ENCODE measurements at regions not wholly inside any gene's neighbourhood (a gene's known extent, or its start where the extent isn't known, plus 50 kb on each side); places are given as distances from the start of the nearest gene placed in this dataset.

DNA sequence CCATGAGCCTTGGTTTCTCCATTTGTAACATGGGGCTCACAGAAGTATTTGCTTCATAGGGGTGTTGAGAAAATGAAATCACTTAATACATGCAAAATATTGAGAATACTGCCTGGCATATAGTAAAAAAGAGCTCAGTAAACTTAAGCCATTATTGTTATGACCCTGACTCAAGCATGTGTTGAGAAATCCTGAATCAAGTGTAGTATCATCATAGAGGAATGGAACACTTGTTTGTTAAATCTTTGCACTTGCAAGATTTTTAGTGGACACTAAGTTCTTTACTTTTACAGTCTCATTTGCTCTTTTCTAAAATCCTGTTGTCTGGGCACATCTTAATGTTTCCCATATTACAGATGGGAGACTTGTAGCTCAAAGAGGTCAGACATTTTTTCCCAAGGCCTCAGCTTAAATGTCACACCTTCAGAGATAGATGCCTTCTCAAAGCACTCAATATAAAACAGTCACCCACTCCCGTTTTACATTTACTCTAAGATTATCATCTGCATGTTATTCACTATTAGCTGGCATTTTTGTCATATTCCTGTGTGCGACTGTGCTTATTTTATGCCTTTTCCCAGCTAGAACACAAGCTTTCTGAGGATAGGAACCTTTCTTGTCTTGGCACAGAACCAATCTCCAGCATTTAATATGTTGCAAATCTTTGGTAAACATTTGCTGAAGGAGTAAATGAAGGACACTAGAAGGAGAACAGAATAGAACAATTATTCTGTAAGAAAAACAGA, 250.0 kb upstream of the TNC start (continued):
- TF ChIP-seq, protein P1, sequence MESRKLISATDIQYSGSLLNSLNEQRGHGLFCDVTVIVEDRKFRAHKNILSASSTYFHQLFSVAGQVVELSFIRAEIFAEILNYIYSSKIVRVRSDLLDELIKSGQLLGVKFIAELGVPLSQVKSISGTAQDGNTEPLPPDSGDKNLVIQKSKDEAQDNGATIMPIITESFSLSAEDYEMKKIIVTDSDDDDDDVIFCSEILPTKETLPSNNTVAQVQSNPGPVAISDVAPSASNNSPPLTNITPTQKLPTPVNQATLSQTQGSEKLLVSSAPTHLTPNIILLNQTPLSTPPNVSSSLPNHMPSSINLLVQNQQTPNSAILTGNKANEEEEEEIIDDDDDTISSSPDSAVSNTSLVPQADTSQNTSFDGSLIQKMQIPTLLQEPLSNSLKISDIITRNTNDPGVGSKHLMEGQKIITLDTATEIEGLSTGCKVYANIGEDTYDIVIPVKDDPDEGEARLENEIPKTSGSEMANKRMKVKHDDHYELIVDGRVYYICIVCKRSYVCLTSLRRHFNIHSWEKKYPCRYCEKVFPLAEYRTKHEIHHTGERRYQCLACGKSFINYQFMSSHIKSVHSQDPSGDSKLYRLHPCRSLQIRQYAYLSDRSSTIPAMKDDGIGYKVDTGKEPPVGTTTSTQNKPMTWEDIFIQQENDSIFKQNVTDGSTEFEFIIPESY (IDR thresholded peaks at IDR 0.05; ENCODE audit: borderline replicate concordance, low read depth), result no peak
- no peak for TF ChIP-seq NFIC (IDR thresholded peaks at IDR 0.05; ENCODE audit: borderline replicate concordance)
- TF ChIP-seq, protein P2, sequence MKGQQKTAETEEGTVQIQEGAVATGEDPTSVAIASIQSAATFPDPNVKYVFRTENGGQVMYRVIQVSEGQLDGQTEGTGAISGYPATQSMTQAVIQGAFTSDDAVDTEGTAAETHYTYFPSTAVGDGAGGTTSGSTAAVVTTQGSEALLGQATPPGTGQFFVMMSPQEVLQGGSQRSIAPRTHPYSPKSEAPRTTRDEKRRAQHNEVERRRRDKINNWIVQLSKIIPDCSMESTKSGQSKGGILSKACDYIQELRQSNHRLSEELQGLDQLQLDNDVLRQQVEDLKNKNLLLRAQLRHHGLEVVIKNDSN (IDR thresholded peaks at IDR 0.05; ENCODE audit: borderline replicate concordance, low read depth), result no peak

DNA sequence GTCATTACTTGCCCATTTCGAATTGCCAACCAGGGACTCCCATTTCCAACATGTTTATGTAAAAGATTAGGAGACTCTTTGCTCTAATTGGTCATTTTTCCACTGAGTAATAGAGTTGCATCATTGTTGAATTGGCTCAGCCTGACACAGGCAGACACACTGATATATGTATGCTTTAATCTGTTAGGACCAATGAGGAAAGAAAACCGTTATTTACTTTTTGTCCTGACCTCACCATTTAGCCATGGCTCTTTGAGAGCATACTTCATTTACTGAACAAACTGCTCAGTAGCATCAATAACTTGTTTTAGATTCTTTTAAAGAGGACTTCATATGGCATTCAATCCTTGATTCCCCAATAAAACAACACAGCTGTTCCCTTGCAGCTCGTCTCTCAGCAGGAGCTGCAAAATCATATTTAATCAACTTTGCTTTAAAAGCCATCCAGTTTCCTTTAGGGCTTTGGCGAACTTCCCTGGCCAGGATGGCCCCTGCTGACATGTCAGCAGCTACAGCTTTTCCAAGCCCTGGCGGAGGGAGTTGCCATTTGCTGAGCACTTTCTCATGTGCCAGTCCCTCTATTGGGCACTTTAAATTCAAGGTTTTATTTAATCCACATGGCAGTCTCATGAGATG, 251.5 kb upstream of the TNC start:
- H4K20me1 ChIP-seq (ENCODE audit: insufficient read depth), result no peaks in the 10 kb centered on the region
- H3K9me2 ChIP-seq, result no peaks in the 10 kb centered on the region
- no peaks in the 10 kb centered on the region for H3K9me3 ChIP-seq
- H3K79me2 ChIP-seq (ENCODE audit: insufficient read depth), result no peaks in the 10 kb centered on the region
- H3K27me3 ChIP-seq (ENCODE audit: insufficient read depth), result no peaks in the 10 kb centered on the region
- H3K27ac ChIP-seq (ENCODE audit: low read depth in 2 of 2, low read length in 1 of 2), result peak overlapping the region; percentile 68 to 88
- WGBS (ENCODE audit: low lambda C conversion rate), result 32% methylated on average over 5 of the region's 5 CpGs
- H3K4me2 ChIP-seq, result peak overlapping the region; percentile 49; the same call in 1 of the 2 replicates
- H3K36me3 ChIP-seq (replicated peaks in 1 of 2; ENCODE audit: control insufficient read depth in 1 of 2, insufficient read depth in 2 of 2, low read length in 1 of 2), result no peaks in the 10 kb centered on the region
- no peak overlapping the region; the same call in 1 of the 2 replicates for H2AFZ ChIP-seq (ENCODE audit: low read depth)
- CTCF ChIA-PET, result interaction anchor here (1.1 kb wide), 1 partner anchor 15 kb away, joined by 3 read pairs; no protein-coding TSS in a partner anchor
- H3K4me3 ChIP-seq (ENCODE audit: low read depth in 2 of 2, low read length in 1 of 2), result no peak overlapping the region; a peak in 1 of 4 replicates
- no peak overlapping the region for H3K9ac ChIP-seq
- H3K4me1 ChIP-seq (ENCODE audit: control insufficient read depth in 1 of 2, insufficient read depth in 2 of 2, low read depth in 1 of 2, low read length in 1 of 2), result peaks cover 16 to 51% of the 10 kb centered on the region in 2 experiments; a peak in 3 of 4 replicates
- POLR2A ChIA-PET, result interaction anchor here (1.0 kb wide), 1 partner anchor 26 kb away, joined by 3 read pairs; no protein-coding TSS in a partner anchor
- peaks cover 23% of the 10 kb centered on the region for H3F3A ChIP-seq (replicated peaks; ENCODE audit: insufficient read depth)
- peak; percentile 67 for DNase-seq
- TF ChIP-seq FOXM1 (IDR thresholded peaks at IDR 0.05; ENCODE audit: low read depth) (no peak), RAD21 (IDR thresholded peaks at IDR 0.05; ENCODE audit: low read length) (peak; percentile 47), EP300 (IDR thresholded peaks at IDR 0.05; ENCODE audit: borderline replicate concordance in 1 of 2, low read depth in 1 of 2, low read length in 1 of 2) (0 out of 4 replicates have a peak, but pooled peaks of 1 of the 2 experiments have one; percentile 10), MXI1 (IDR thresholded peaks at IDR 0.05; ENCODE audit: low read depth, low read length) (peak; percentile 65), TAF1 (IDR thresholded peaks at IDR 0.05; ENCODE audit: borderline replicate concordance, low read depth, low read length) (no peak), MEF2A (IDR thresholded peaks at IDR 0.05; ENCODE audit: borderline replicate concordance, low read depth) (no peak), FOSL2 (IDR thresholded peaks at IDR 0.05; ENCODE audit: borderline replicate concordance, low read depth) (no peak), RCOR1 (IDR thresholded peaks at IDR 0.05; ENCODE audit: low read length) (peak; percentile 71), JUND (IDR thresholded peaks at IDR 0.05) (no peak)
- TF ChIP-seq, protein P3, sequence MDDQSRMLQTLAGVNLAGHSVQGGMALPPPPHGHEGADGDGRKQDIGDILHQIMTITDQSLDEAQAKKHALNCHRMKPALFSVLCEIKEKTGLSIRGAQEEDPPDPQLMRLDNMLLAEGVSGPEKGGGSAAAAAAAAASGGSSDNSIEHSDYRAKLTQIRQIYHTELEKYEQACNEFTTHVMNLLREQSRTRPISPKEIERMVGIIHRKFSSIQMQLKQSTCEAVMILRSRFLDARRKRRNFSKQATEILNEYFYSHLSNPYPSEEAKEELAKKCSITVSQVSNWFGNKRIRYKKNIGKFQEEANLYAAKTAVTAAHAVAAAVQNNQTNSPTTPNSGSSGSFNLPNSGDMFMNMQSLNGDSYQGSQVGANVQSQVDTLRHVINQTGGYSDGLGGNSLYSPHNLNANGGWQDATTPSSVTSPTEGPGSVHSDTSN (IDR thresholded peaks at IDR 0.05), result 0 out of 2 replicates have a peak, but pooled peaks have one; percentile 39
- TF ChIP-seq, protein P4, sequence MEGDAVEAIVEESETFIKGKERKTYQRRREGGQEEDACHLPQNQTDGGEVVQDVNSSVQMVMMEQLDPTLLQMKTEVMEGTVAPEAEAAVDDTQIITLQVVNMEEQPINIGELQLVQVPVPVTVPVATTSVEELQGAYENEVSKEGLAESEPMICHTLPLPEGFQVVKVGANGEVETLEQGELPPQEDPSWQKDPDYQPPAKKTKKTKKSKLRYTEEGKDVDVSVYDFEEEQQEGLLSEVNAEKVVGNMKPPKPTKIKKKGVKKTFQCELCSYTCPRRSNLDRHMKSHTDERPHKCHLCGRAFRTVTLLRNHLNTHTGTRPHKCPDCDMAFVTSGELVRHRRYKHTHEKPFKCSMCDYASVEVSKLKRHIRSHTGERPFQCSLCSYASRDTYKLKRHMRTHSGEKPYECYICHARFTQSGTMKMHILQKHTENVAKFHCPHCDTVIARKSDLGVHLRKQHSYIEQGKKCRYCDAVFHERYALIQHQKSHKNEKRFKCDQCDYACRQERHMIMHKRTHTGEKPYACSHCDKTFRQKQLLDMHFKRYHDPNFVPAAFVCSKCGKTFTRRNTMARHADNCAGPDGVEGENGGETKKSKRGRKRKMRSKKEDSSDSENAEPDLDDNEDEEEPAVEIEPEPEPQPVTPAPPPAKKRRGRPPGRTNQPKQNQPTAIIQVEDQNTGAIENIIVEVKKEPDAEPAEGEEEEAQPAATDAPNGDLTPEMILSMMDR (IDR thresholded peaks at IDR 0.05), result no peak

All from SK-N-SH (cell line).